Upper lobe of left lung (tissue), 6 donors: ENCODE measurements at regions not wholly inside any gene's neighbourhood (a gene's known extent, or its start where the extent isn't known, plus 50 kb on each side); places are given as distances from the start of the nearest gene placed in this dataset.
A peak's percentile ranks its signal among the peaks of the same experiment; 100 is the strongest.

ENCODE experiments used
- ATAC-seq, 2 donors: fragments of 200-7000 bp; cut with Tn5 transposase; one replicate each; pipeline ENCODE4 v1.9.1; 2022; ENCODE audit warnings: mild to moderate bottlenecking in 2 of 2, moderate library complexity in 2 of 2; ENCODE audit not compliant: low FRiP score in 2 of 2
- DNase-seq, 2 donors: peaks; one replicate each; pipeline ENCODE4 v3.0.0-alpha.2; 2019 to 2020
- H3K27ac ChIP-seq, 4 donors: fragments of 200-600 bp; sonication (generic); one replicate each; pipeline ENCODE4 v1.5.1; 2016 to 2019
- H3K27me3 ChIP-seq, 4 donors: fragments of 200-600 bp; sonication (generic); one replicate each; pipeline ENCODE4 v1.5.1; 2017 to 2019
- H3K36me3 ChIP-seq, 4 donors: fragments of 200-600 bp; sonication (generic); one replicate each; pipeline ENCODE4 v1.5.1; 2016 to 2019
- H3K4me1 ChIP-seq, 4 donors: fragments of 200-600 bp; sonication (generic); one replicate each; pipeline ENCODE4 v1.5.1; 2018 to 2019
- H3K4me3 ChIP-seq, 4 donors: fragments of 200-600 bp; sonication (generic); one replicate each; pipeline ENCODE4 v1.5.1; 2017 to 2019; ENCODE audit warnings: mild to moderate bottlenecking in 2 of 4, moderate library complexity in 1 of 4
- H3K9me3 ChIP-seq, 4 donors: fragments of 200-600 bp; sonication (generic); one replicate each; pipeline ENCODE4 v1.5.1; 2018 to 2019
- CTCF ChIP-seq, 6 experiments: fragments of 450-650 bp in 4 of 6; fragments of 200-600 bp in 2 of 6; sonication (generic) in 2 of 6; IDR thresholded peaks; one replicate each; pipeline ENCODE4 v1.5.1; 2016 to 2019; ENCODE audit warnings: antibody characterized with exemption in 6 of 6
- EP300 ChIP-seq, 4 donors: sonication (generic); formaldehyde crosslinking; IDR thresholded peaks; one replicate each; pipeline ENCODE4 v1.5.1; 2017; ENCODE audit warnings: antibody characterized with exemption in 4 of 4, control low read depth in 2 of 4
- POLR2A ChIP-seq, 4 donors: fragments of 450-650 bp; IDR thresholded peaks; one replicate each; pipeline ENCODE4 v1.5.1; 2016 to 2017; ENCODE audit warnings: antibody characterized with exemption in 4 of 4, mild to moderate bottlenecking in 2 of 4
- POLR2AphosphoS5 ChIP-seq, 2 donors: sonication (generic); formaldehyde crosslinking; IDR thresholded peaks; one replicate each; pipeline ENCODE4 v1.5.1; 2017; ENCODE audit warnings: antibody characterized with exemption in 2 of 2
- WGBS, 2 donors: methylation state at CpG; one replicate each; pipeline ENCODE4 v1.1.5; 2017 to 2018; 5-methylcytosine and 5-hydroxymethylcytosine counted together
- donor health status: DM: no; HTN: no; CAD: no; lungs with moderate emphysema.
- donor health status: DM: no; HTN: yes; CAD: no; lungs with severe emphysema.

- no peak overlapping the region for H3K4me3 ChIP-seq
- no peaks in the 10 kb centered on the region for H3K9me3 ChIP-seq
- no peak overlapping the region for H3K27ac ChIP-seq
- ATAC-seq (no peak), DNase-seq (no peak)
- H3K27me3 ChIP-seq: no peaks in the 10 kb centered on the region
- no peaks in the 10 kb centered on the region for H3K36me3 ChIP-seq
- TF ChIP-seq EP300 (IDR thresholded peaks at IDR 0.05): no peak
- TF ChIP-seq POLR2AphosphoS5 (IDR thresholded peaks at IDR 0.05): no peak
- no peak for TF ChIP-seq POLR2A (IDR thresholded peaks at IDR 0.05)
- no peak for TF ChIP-seq CTCF (IDR thresholded peaks at IDR 0.05)
- 82 to 92% methylated on average over 9 of the region's 9 CpGs for WGBS, 2 donors
- H3K4me1 ChIP-seq: peaks cover 13 to 44% (median 17%) of the 10 kb centered on the region in 4 donors
Observed at GRCh38 chr11:130651066-130651855, 202.8 kb downstream of the ADAMTS15 start.

GRCh38 chr11:130652671-130653335, 204.4 kb downstream of the ADAMTS15 start:
- peak; percentile 50 to 85 for ATAC-seq
- Histone ChIP-seq H3K4me3 (no peak overlapping the region), H3K4me1 (peaks cover 13 to 36% (median 17%) of the 10 kb centered on the region in 4 donors), H3K9me3 (no peaks in the 10 kb centered on the region), H3K27ac (peak overlapping the region; percentile 68 to 84 (median 75)), H3K36me3 (no peaks in the 10 kb centered on the region), H3K27me3 (no peaks in the 10 kb centered on the region)
- TF ChIP-seq POLR2AphosphoS5 (IDR thresholded peaks at IDR 0.05): peak; percentile 57 to 69
- no peak for TF ChIP-seq CTCF (IDR thresholded peaks at IDR 0.05)
- no peak for TF ChIP-seq POLR2A (IDR thresholded peaks at IDR 0.05)
- peak in 3 of 4 donors; percentile 50 to 94 (median 67) for TF ChIP-seq EP300 (IDR thresholded peaks at IDR 0.05)
- 69 to 80% methylated on average over 3 of the region's 3 CpGs for WGBS, 2 donors
- DNase-seq: peak in 1 of 2 donors; percentile 81

GRCh38 chr11:130653838-130654636, 205.6 kb downstream of the ADAMTS15 start:
- H3K4me3 ChIP-seq: no peak overlapping the region
- H3K4me1 ChIP-seq: peaks cover 13 to 36% (median 17%) of the 10 kb centered on the region in 4 donors
- H3K27me3 ChIP-seq: no peaks in the 10 kb centered on the region
- WGBS, 2 donors: 27 to 43% methylated on average over 5 of the region's 5 CpGs
- no peaks in the 10 kb centered on the region for H3K36me3 ChIP-seq
- peak; percentile 13 to 14 for TF ChIP-seq POLR2AphosphoS5 (IDR thresholded peaks at IDR 0.05)
- no peak for TF ChIP-seq POLR2A (IDR thresholded peaks at IDR 0.05)
- TF ChIP-seq EP300 (IDR thresholded peaks at IDR 0.05): peak in 1 of 4 donors; percentile 34
- no peak for TF ChIP-seq CTCF (IDR thresholded peaks at IDR 0.05)
- DNase-seq: peak in 1 of 2 donors; percentile 86
- peak overlapping the region; percentile 68 to 84 (median 75) for H3K27ac ChIP-seq
- peak; percentile 87 to 93 for ATAC-seq
- no peaks in the 10 kb centered on the region for H3K9me3 ChIP-seq

- H3K9me3 ChIP-seq: no peaks in the 10 kb centered on the region
- DNase-seq (no peak), ATAC-seq (no peak)
- H3K27me3 ChIP-seq: no peaks in the 10 kb centered on the region
- H3K36me3 ChIP-seq: no peaks in the 10 kb centered on the region
- WGBS, 2 donors: 62 to 70% methylated on average over 2 of the region's 2 CpGs
- peaks cover 13 to 25% (median 17%) of the 10 kb centered on the region in 4 donors for H3K4me1 ChIP-seq
- H3K27ac ChIP-seq: no peak overlapping the region
- TF ChIP-seq EP300 (IDR thresholded peaks at IDR 0.05) (no peak), POLR2AphosphoS5 (IDR thresholded peaks at IDR 0.05) (no peak), CTCF (IDR thresholded peaks at IDR 0.05) (no peak), POLR2A (IDR thresholded peaks at IDR 0.05) (no peak)
- no peak overlapping the region for H3K4me3 ChIP-seq
Observed at GRCh38 chr11:130655300-130655699, 206.9 kb downstream of the ADAMTS15 start.
